ENCODE measurements at regions not wholly inside any gene's neighbourhood (a gene's known extent, or its start where the extent isn't known, plus 50 kb on each side); places are given as distances from the start of the nearest gene placed in this dataset.

DNA sequence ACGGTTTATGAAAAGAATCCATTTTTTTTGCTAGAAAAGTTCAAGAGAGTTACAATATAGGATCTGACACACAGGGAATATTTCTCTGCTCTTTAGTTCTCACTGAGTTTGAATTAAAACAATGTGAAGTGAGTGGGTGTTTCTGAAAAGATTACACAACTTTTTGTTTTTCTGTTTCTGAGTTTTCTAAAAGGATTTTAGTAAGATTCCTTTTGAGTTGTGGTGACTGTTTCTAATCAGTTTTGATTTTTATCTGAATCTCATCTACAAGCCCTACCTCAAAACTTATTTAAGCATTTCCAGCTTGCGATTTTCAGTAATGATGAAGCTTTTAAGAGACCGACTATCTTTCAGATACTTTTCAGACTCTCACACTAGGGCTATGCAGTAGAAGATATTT is 141.7 kb downstream of the GPAT3 start:
- H3K9me3 Mint-ChIP-seq (ENCODE audit: unreplicated experiment): no peaks in the 10 kb centered on the region
- ChIA-PET POLR2A (no interaction called here), CTCF (no interaction called here)
- BruUV-seq (replicated peaks): no TSS peak
- no peaks in the 10 kb centered on the region for H3K36me3 Mint-ChIP-seq (ENCODE audit: insufficient read depth, unreplicated experiment)
- H3K4me1 Mint-ChIP-seq (ENCODE audit: insufficient read depth, unreplicated experiment): no peaks in the 10 kb centered on the region
- peaks cover 41% of the 10 kb centered on the region for H3K27me3 Mint-ChIP-seq (ENCODE audit: insufficient read depth, unreplicated experiment)
- no peak overlapping the region for H3K27ac Mint-ChIP-seq (ENCODE audit: low read depth, unreplicated experiment)
- no peak for DNase-seq (ENCODE audit: unreplicated experiment)
- intact Hi-C loops (cut with micrococcal nuclease): no loop called here
- TF ChIP-seq, protein P1, sequence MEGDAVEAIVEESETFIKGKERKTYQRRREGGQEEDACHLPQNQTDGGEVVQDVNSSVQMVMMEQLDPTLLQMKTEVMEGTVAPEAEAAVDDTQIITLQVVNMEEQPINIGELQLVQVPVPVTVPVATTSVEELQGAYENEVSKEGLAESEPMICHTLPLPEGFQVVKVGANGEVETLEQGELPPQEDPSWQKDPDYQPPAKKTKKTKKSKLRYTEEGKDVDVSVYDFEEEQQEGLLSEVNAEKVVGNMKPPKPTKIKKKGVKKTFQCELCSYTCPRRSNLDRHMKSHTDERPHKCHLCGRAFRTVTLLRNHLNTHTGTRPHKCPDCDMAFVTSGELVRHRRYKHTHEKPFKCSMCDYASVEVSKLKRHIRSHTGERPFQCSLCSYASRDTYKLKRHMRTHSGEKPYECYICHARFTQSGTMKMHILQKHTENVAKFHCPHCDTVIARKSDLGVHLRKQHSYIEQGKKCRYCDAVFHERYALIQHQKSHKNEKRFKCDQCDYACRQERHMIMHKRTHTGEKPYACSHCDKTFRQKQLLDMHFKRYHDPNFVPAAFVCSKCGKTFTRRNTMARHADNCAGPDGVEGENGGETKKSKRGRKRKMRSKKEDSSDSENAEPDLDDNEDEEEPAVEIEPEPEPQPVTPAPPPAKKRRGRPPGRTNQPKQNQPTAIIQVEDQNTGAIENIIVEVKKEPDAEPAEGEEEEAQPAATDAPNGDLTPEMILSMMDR (IDR thresholded peaks at IDR 0.05; ENCODE audit: unreplicated experiment): no peak
- H3K4me3 Mint-ChIP-seq (ENCODE audit: unreplicated experiment): no peak overlapping the region

DNA sequence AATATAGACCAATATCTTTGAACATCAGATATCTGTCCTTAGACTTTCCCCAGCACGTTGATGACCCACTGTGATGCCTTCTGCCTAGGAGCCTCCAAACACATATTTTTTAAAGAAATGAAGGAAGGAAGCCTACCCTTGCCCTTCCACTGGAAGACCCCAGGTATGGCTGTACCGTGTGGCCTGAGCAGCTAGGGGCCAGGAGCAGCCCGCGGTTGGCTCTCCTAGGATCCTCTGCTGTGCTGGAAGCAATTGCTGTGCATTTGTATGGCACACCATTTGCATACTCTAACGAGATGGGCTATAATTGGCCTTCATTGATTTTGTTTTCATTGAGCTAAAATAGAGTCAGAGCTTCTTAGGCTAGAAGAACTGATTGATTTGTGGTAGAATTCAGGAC is 128.8 kb downstream of the GPAT3 start:
- intact Hi-C loops (cut with micrococcal nuclease): no loop called here
- no TSS peak for BruUV-seq (replicated peaks)
- H3K27me3 Mint-ChIP-seq (ENCODE audit: insufficient read depth, unreplicated experiment): peaks cover 46% of the 10 kb centered on the region
- TF ChIP-seq, protein P1 (IDR thresholded peaks at IDR 0.05; ENCODE audit: unreplicated experiment): no peak
- no peak overlapping the region for H3K27ac Mint-ChIP-seq (ENCODE audit: low read depth, unreplicated experiment)
- ChIA-PET POLR2A (no interaction called here), CTCF (no interaction called here)
- no peak overlapping the region for H3K4me3 Mint-ChIP-seq (ENCODE audit: unreplicated experiment)
- no peaks in the 10 kb centered on the region for H3K4me1 Mint-ChIP-seq (ENCODE audit: insufficient read depth, unreplicated experiment)
- DNase-seq (ENCODE audit: unreplicated experiment): no peak
- no peaks in the 10 kb centered on the region for H3K36me3 Mint-ChIP-seq (ENCODE audit: insufficient read depth, unreplicated experiment)
- no peaks in the 10 kb centered on the region for H3K9me3 Mint-ChIP-seq (ENCODE audit: unreplicated experiment)

DNA sequence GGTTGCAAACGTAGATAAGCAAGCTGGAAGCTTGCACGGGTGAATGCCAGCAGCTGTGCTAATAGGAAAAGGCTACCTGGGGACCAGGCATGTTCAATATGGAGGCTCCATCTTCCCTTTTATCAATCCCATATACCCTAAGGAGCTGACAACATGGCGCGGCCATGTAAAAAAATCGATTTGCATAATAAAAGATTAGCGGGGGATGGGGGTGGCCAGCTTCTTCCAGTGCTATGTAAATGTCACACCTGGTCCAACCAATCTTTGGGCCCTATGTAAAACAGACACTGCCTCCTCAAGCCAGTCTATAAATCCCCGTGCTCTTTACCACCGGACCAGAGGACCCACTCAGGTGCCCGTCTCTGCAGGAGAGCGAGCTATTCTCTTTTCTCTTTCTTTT is 128.2 kb downstream of the GPAT3 start:
- no peak for DNase-seq (ENCODE audit: unreplicated experiment)
- no peak overlapping the region for H3K27ac Mint-ChIP-seq (ENCODE audit: low read depth, unreplicated experiment)
- H3K4me3 Mint-ChIP-seq (ENCODE audit: unreplicated experiment): no peak overlapping the region
- H3K9me3 Mint-ChIP-seq (ENCODE audit: unreplicated experiment): no peaks in the 10 kb centered on the region
- ChIA-PET CTCF (interaction anchor here (1.6 to 1.8 kb wide), 3 partner anchors 9 to 105 kb away, joined by 3 to 5 read pairs (median 5); no protein-coding TSS in a partner anchor), POLR2A (no interaction called here)
- BruUV-seq (replicated peaks): no TSS peak
- H3K27me3 Mint-ChIP-seq (ENCODE audit: insufficient read depth, unreplicated experiment): peaks cover 47% of the 10 kb centered on the region
- H3K4me1 Mint-ChIP-seq (ENCODE audit: insufficient read depth, unreplicated experiment): no peaks in the 10 kb centered on the region
- intact Hi-C loops (cut with micrococcal nuclease): no loop called here
- no peaks in the 10 kb centered on the region for H3K36me3 Mint-ChIP-seq (ENCODE audit: insufficient read depth, unreplicated experiment)
- TF ChIP-seq, protein P1 (IDR thresholded peaks at IDR 0.05; ENCODE audit: unreplicated experiment): no peak

DNA sequence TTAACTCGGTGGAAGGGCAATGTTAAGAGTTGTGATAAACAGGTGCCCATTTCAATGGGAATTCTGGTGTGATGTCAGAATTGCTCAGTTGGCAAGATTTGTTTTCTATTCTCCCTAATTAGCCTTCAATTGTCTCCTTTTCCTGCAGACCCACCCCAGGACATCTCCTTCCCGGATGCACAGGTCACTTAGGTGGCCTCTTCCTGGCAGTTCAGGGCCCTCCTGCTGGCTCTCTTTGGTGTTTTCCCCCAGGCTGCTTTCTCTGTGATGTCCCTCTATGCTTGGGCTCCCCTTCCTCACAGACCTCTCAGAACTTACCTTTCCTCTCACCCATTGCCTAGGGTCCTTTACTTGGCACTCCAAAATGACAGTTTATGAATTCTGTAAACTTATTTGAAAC is 126.3 kb downstream of the GPAT3 start:
- Mint-ChIP-seq H3K27ac (ENCODE audit: low read depth, unreplicated experiment) (no peak overlapping the region), H3K4me3 (ENCODE audit: unreplicated experiment) (no peak overlapping the region), H3K9me3 (ENCODE audit: unreplicated experiment) (no peaks in the 10 kb centered on the region), H3K36me3 (ENCODE audit: insufficient read depth, unreplicated experiment) (no peaks in the 10 kb centered on the region), H3K4me1 (ENCODE audit: insufficient read depth, unreplicated experiment) (no peaks in the 10 kb centered on the region), H3K27me3 (ENCODE audit: insufficient read depth, unreplicated experiment) (peaks cover 47% of the 10 kb centered on the region)
- ChIA-PET CTCF (interaction anchor here (1.3 kb wide), 1 partner anchor 11 kb away, joined by 4 read pairs; no protein-coding TSS in a partner anchor), POLR2A (no interaction called here)
- BruUV-seq (replicated peaks): no TSS peak
- intact Hi-C loops (cut with micrococcal nuclease): no loop called here
- DNase-seq (ENCODE audit: unreplicated experiment): no peak
- TF ChIP-seq, protein P1 (IDR thresholded peaks at IDR 0.05; ENCODE audit: unreplicated experiment): no peak

All from MCF 10A (cell line).